ENCODE measurements at regions not wholly inside any gene's neighbourhood (a gene's known extent, or its start where the extent isn't known, plus 50 kb on each side); places are given as distances from the start of the nearest gene placed in this dataset.
"Not testable (repeated sequence)": the region's sequence is repeated elsewhere in the genome, so short reads cannot be mapped to it uniquely, and the experiment has no call there.

- ATAC-seq; H3K79me2 ChIP-seq (ENCODE audit: control insufficient read depth, insufficient read depth, low read length); BruUV-seq (replicated peaks); H4K20me1 ChIP-seq (ENCODE audit: control insufficient read depth, insufficient read depth); DNase-seq (ENCODE audit: low read depth, low spot score); H3K27me3 ChIP-seq (replicated peaks in 1 of 2; ENCODE audit: control insufficient read depth in 2 of 2, insufficient read depth in 2 of 2, low read length in 1 of 2); H3K9me3 ChIP-seq (replicated peaks; ENCODE audit: control insufficient read depth, insufficient read depth, low read length); in situ Hi-C loops (cut with MboI); FAIRE-seq; H3K36me3 ChIP-seq (ENCODE audit: control insufficient read depth in 2 of 2, insufficient read depth in 2 of 2, low read length in 1 of 2); RAD21 ChIA-PET (ENCODE audit: unreplicated experiment); H3K27ac ChIP-seq (ENCODE audit: control insufficient read depth, insufficient read depth); intact Hi-C loops (cut with micrococcal nuclease; ENCODE audit: unreplicated experiment); H3K4me2 ChIP-seq (ENCODE audit: control insufficient read depth, insufficient read depth); H3K4me1 ChIP-seq (ENCODE audit: control insufficient read depth, insufficient read depth, low read length); H3K4me3 ChIP-seq; CTCF ChIA-PET; POLR2A ChIA-PET; H3K9ac ChIP-seq (ENCODE audit: control insufficient read depth, insufficient read depth, low read length); H2AFZ ChIP-seq (ENCODE audit: control insufficient read depth, low read depth, low read length); SMC1A ChIA-PET (ENCODE audit: uncharacterized antibody, unreplicated experiment): not testable (repeated sequence)
- WGBS (ENCODE audit: insufficient coverage, insufficient replicate concordance, low lambda C conversion rate, missing lambda C conversion rate), result 63% methylated on average over 22 of the region's 23 CpGs
Observed at GRCh38 chr13:82045316-82045715, 1704.4 kb upstream of the SPRY2 start.

GRCh38 chr13:82036602-82037001 is 1695.7 kb upstream of the SPRY2 start:
- no peak for FAIRE-seq
- RAD21 ChIA-PET (ENCODE audit: unreplicated experiment), result no interaction called here
- in situ Hi-C loops (cut with MboI), result no loop called here

More at GRCh38 chr13:82036602-82037001, 1695.7 kb upstream of the SPRY2 start:
- no peaks in the 10 kb centered on the region for H3K27me3 ChIP-seq (replicated peaks in 1 of 2; ENCODE audit: control insufficient read depth in 2 of 2, insufficient read depth in 2 of 2, low read length in 1 of 2)
- TF ChIP-seq NFIC (IDR thresholded peaks at IDR 0.05; ENCODE audit: low read depth, low read length), result no peak
- no peak for TF ChIP-seq SUPT20H (IDR thresholded peaks at IDR 0.05; ENCODE audit: borderline replicate concordance, control insufficient read depth, low read depth, low read length)
- TF ChIP-seq NFYB (IDR thresholded peaks at IDR 0.05; ENCODE audit: insufficient read depth, low read depth, low read length), result no peak
- no peak for TF ChIP-seq RUNX3 (IDR thresholded peaks at IDR 0.05; ENCODE audit: low read length)
- TF ChIP-seq E2F8 (IDR thresholded peaks at IDR 0.05; ENCODE audit: low read depth, partially characterized antibody), result no peak
- no peak for TF ChIP-seq NKRF (conservative IDR thresholded peaks at IDR 0.05)
- no peak for TF ChIP-seq BHLHE40 (IDR thresholded peaks at IDR 0.05; ENCODE audit: borderline replicate concordance in 1 of 2, low read depth in 2 of 2, low read length in 1 of 2)
- ChIA-PET POLR2A (no interaction called here), SMC1A (ENCODE audit: uncharacterized antibody, unreplicated experiment) (no interaction called here), CTCF (no interaction called here)
- H3K36me3 ChIP-seq (ENCODE audit: control insufficient read depth in 2 of 2, insufficient read depth in 2 of 2, low read length in 1 of 2), result no peaks in the 10 kb centered on the region
- no peaks in the 10 kb centered on the region for H4K20me1 ChIP-seq (ENCODE audit: control insufficient read depth, insufficient read depth)
- ATAC-seq (no peak), DNase-seq (ENCODE audit: low read depth, low spot score) (no peak)
- intact Hi-C loops (cut with micrococcal nuclease; ENCODE audit: unreplicated experiment), result no loop called here
- H3K79me2 ChIP-seq (ENCODE audit: control insufficient read depth, insufficient read depth, low read length), result no peaks in the 10 kb centered on the region
- no peaks in the 10 kb centered on the region for H3K4me1 ChIP-seq (ENCODE audit: control insufficient read depth, insufficient read depth, low read length)
- H3K4me3 ChIP-seq, result no peak overlapping the region
- no peak overlapping the region for H2AFZ ChIP-seq (ENCODE audit: control insufficient read depth, low read depth, low read length)
- H3K27ac ChIP-seq (ENCODE audit: control insufficient read depth, insufficient read depth), result no peak overlapping the region
- H3K4me2 ChIP-seq (ENCODE audit: control insufficient read depth, insufficient read depth), result no peak overlapping the region
- WGBS (ENCODE audit: insufficient coverage, insufficient replicate concordance, low lambda C conversion rate, missing lambda C conversion rate), result 5% methylated on average over 1 of the region's 1 CpG
- BruUV-seq (replicated peaks), result no TSS peak
- no peak overlapping the region for H3K9ac ChIP-seq (ENCODE audit: control insufficient read depth, insufficient read depth, low read length)
- H3K9me3 ChIP-seq (replicated peaks; ENCODE audit: control insufficient read depth, insufficient read depth, low read length), result no peaks in the 10 kb centered on the region

All from GM12878 (cell line).